SU-DHL-6 (cell line): ENCODE measurements at regions not wholly inside any gene's neighbourhood (a gene's known extent, or its start where the extent isn't known, plus 50 kb on each side); places are given as distances from the start of the nearest gene placed in this dataset.

Source experiments
- H2AFZ ChIP-seq: fragments of 200-600 bp; sonication (generic); 2 replicates; pipeline ENCODE4 v1.6.1; 2014; ENCODE audit warnings: low read depth, mild to moderate bottlenecking, moderate library complexity, mixed read lengths, antibody characterized with exemption, low read length; ENCODE audit not compliant: severe bottlenecking
- H3F3A ChIP-seq: fragments of 200-600 bp; shearing (Covaris generic); 2 replicates; pipeline ENCODE4 v1.6.0; 2016; ENCODE audit warnings: antibody characterized with exemption, mild to moderate bottlenecking; ENCODE audit not compliant: insufficient read depth
- H3K27ac ChIP-seq: fragments of 200-600 bp; sonication (generic); 2 replicates; pipeline ENCODE4 v1.5.1; 2016; ENCODE audit warnings: low read depth, mild to moderate bottlenecking, low read length, moderate library complexity, mixed read lengths
- H3K27me3 ChIP-seq: fragments of 200-600 bp; sonication (generic), shearing (Covaris generic); 2 replicates; pipeline ENCODE4 v1.6.0; 2014; ENCODE audit warnings: mild to moderate bottlenecking, low read length
- H3K36me3 ChIP-seq: fragments of 200-600 bp; sonication (generic); 2 replicates; pipeline ENCODE4 v1.6.1; 2014; ENCODE audit warnings: mild to moderate bottlenecking, low read length, mixed read lengths
- H3K4me2 ChIP-seq: fragments of 300-600, 200-600 bp; shearing (Covaris generic), sonication (generic); 2 replicates; pipeline ENCODE4 v1.6.0; 2014; ENCODE audit warnings: low read length, low read depth, mild to moderate bottlenecking; ENCODE audit not compliant: poor library complexity, severe bottlenecking
- H3K4me3 ChIP-seq: fragments of 200-600 bp; sonication (generic); 2 replicates; pipeline ENCODE4 v1.5.1; 2014; ENCODE audit warnings: antibody characterized with exemption, low read length, mild to moderate bottlenecking, mixed read lengths; ENCODE audit not compliant: insufficient read depth, poor library complexity, severe bottlenecking
- H3K79me2 ChIP-seq: fragments of 200-600 bp; sonication (generic); 2 replicates; pipeline ENCODE4 v1.6.1; 2014; ENCODE audit warnings: mild to moderate bottlenecking, low read length, moderate library complexity; ENCODE audit not compliant: insufficient read depth
- H3K9ac ChIP-seq: fragments of 200-600 bp; sonication (generic); 2 replicates; pipeline ENCODE4 v1.7.0; 2014; ENCODE audit warnings: mild to moderate bottlenecking, low read length
- H3K9me2 ChIP-seq: fragments of 200-600 bp; sonication (generic); replicated peaks from 2 replicates; pipeline ENCODE4 v1.6.1; 2014; ENCODE audit warnings: low read length; ENCODE audit not compliant: insufficient read depth
- H3K9me3 ChIP-seq: fragments of 200-600 bp; sonication (generic); 2 replicates; pipeline ENCODE4 v1.6.1; 2014; ENCODE audit warnings: low read length, mixed read lengths; ENCODE audit not compliant: insufficient read depth
- H4K20me1 ChIP-seq: fragments of 200-600 bp; sonication (generic); 2 replicates; pipeline ENCODE4 v1.6.1; 2014; ENCODE audit warnings: low read depth, mild to moderate bottlenecking, antibody characterized with exemption, low read length, moderate library complexity, mixed read lengths
- CTCF ChIP-seq: fragments of 200-600 bp; sonication (generic); IDR thresholded peaks from one replicate; pipeline ENCODE4 v1.5.1; 2017; ENCODE audit warnings: antibody characterized with exemption, mild to moderate bottlenecking, low read length, moderate library complexity; ENCODE audit not compliant: insufficient read depth, poor library complexity, severe bottlenecking
- EZH2phosphoT487 ChIP-seq: fragments of 200-600 bp; sonication (generic), shearing (Covaris generic); conservative IDR thresholded peaks from 2 replicates; pipeline ENCODE4 v1.6.1; 2018; ENCODE audit warnings: mild to moderate bottlenecking, antibody characterized with exemption, low read length, moderate library complexity, mixed read lengths

GRCh38 chr9:118444403-118444802 is 740.2 kb downstream of the TLR4 start:
- H3K27me3 ChIP-seq, result no peaks in the 10 kb centered on the region
- no peaks in the 10 kb centered on the region for H3F3A ChIP-seq
- H3K4me2 ChIP-seq, result no peak overlapping the region
- no peak overlapping the region for H3K9ac ChIP-seq
- no peaks in the 10 kb centered on the region for H3K79me2 ChIP-seq
- H3K9me2 ChIP-seq, result no peaks in the 10 kb centered on the region
- no peaks in the 10 kb centered on the region for H3K9me3 ChIP-seq
- no peak overlapping the region for H3K27ac ChIP-seq
- TF ChIP-seq EZH2phosphoT487 (no peak), CTCF (no peak)
- no peaks in the 10 kb centered on the region for H4K20me1 ChIP-seq
- H2AFZ ChIP-seq, result no peak overlapping the region
- H3K36me3 ChIP-seq, result no peaks in the 10 kb centered on the region
- no peak overlapping the region for H3K4me3 ChIP-seq

GRCh38 chr9:118446943-118447639 is 742.9 kb downstream of the TLR4 start:
- Histone ChIP-seq H3K4me2 (no peak overlapping the region), H3K79me2 (no peaks in the 10 kb centered on the region), H3K9me3 (no peaks in the 10 kb centered on the region), H3F3A (no peaks in the 10 kb centered on the region), H3K27me3 (no peaks in the 10 kb centered on the region), H3K9ac (no peak overlapping the region), H3K27ac (no peak overlapping the region), H3K9me2 (no peaks in the 10 kb centered on the region), H3K36me3 (no peaks in the 10 kb centered on the region), H4K20me1 (no peaks in the 10 kb centered on the region), H3K4me3 (no peak overlapping the region), H2AFZ (no peak overlapping the region)
- TF ChIP-seq EZH2phosphoT487 (no peak), CTCF (no peak)

GRCh38 chr9:118449554-118449953 is 745.4 kb downstream of the TLR4 start:
- Histone ChIP-seq H2AFZ (no peak overlapping the region), H3K9ac (no peak overlapping the region), H3K36me3 (no peaks in the 10 kb centered on the region), H3K79me2 (no peaks in the 10 kb centered on the region), H3K9me3 (no peaks in the 10 kb centered on the region), H3K4me3 (no peak overlapping the region), H3K4me2 (no peak overlapping the region), H3K27me3 (no peaks in the 10 kb centered on the region), H3F3A (no peaks in the 10 kb centered on the region), H4K20me1 (no peaks in the 10 kb centered on the region), H3K27ac (no peak overlapping the region), H3K9me2 (no peaks in the 10 kb centered on the region)
- TF ChIP-seq EZH2phosphoT487, result no peak
- no peak for TF ChIP-seq CTCF

- Histone ChIP-seq H3K9ac (no peak overlapping the region), H2AFZ (no peak overlapping the region), H3F3A (no peaks in the 10 kb centered on the region), H3K27ac (no peak overlapping the region), H3K27me3 (no peaks in the 10 kb centered on the region), H3K9me2 (no peaks in the 10 kb centered on the region), H3K36me3 (no peaks in the 10 kb centered on the region), H3K4me3 (no peak overlapping the region), H4K20me1 (no peaks in the 10 kb centered on the region), H3K4me2 (no peak overlapping the region), H3K9me3 (no peaks in the 10 kb centered on the region), H3K79me2 (no peaks in the 10 kb centered on the region)
- TF ChIP-seq CTCF (no peak), EZH2phosphoT487 (no peak)
Measured at GRCh38 chr9:118455259-118455658, 751.1 kb downstream of the TLR4 start.
